22Rv1 (cell line): ENCODE measurements at regions not wholly inside any gene's neighbourhood (a gene's known extent, or its start where the extent isn't known, plus 50 kb on each side); places are given as distances from the start of the nearest gene placed in this dataset.

Source experiments
- H3K27ac ChIP-seq: fragments of 450-650 bp; 2 replicates; pipeline ENCODE4 v1.5.1; 2017
- CTCF ChIP-seq: fragments of 450-650 bp; IDR thresholded peaks from 2 replicates; pipeline ENCODE4 v1.5.1; 2017; ENCODE audit warnings: mild to moderate bottlenecking
- ZFX ChIP-seq: fragments of 450-650 bp; IDR thresholded peaks from 2 replicates; pipeline ENCODE4 v1.6.1; 2017; ENCODE audit warnings: antibody characterized with exemption, borderline replicate concordance

- TF ChIP-seq CTCF (no peak), ZFX (no peak)
- H3K27ac ChIP-seq: no peak overlapping the region
These were observed 407.4 kb upstream of the IZUMO3 start for GRCh38 chr9:24953070-24953469.

- H3K27ac ChIP-seq: no peak overlapping the region
- TF ChIP-seq ZFX (no peak), CTCF (no peak)
These were observed 393.6 kb upstream of the IZUMO3 start for GRCh38 chr9:24939109-24939850.

GRCh38 chr9:24936117-24936516 lies 390.4 kb upstream of the IZUMO3 start:
- TF ChIP-seq ZFX: no peak
- no peak for TF ChIP-seq CTCF
- no peak overlapping the region for H3K27ac ChIP-seq

GRCh38 chr9:24932785-24933184 lies 387.1 kb upstream of the IZUMO3 start:
- no peak overlapping the region for H3K27ac ChIP-seq
- TF ChIP-seq ZFX: no peak
- TF ChIP-seq CTCF: no peak

- H3K27ac ChIP-seq: no peak overlapping the region
- TF ChIP-seq ZFX (no peak), CTCF (no peak)
These were observed 386.2 kb upstream of the IZUMO3 start for GRCh38 chr9:24931894-24932293.

GRCh38 chr9:24912767-24913166 lies 367.1 kb upstream of the IZUMO3 start:
- TF ChIP-seq ZFX: no peak
- TF ChIP-seq CTCF: no peak
- H3K27ac ChIP-seq: no peak overlapping the region

GRCh38 chr9:24901319-24901718 lies 355.6 kb upstream of the IZUMO3 start:
- no peak overlapping the region for H3K27ac ChIP-seq
- TF ChIP-seq CTCF (no peak), ZFX (no peak)
